CD4-positive, alpha-beta T cell (primary cell): ENCODE measurements at regions not wholly inside any gene's neighbourhood (a gene's known extent, or its start where the extent isn't known, plus 50 kb on each side); places are given as distances from the start of the nearest gene placed in this dataset.

ENCODE experiments used
- ATAC-seq: fragments of 200-7000 bp; cut with Tn5 transposase; one replicate; pipeline ENCODE4 v1.10.0; 2022; ENCODE audit warnings: mild to moderate bottlenecking; ENCODE audit not compliant: poor library complexity
- CTCF ChIA-PET: fragments of 350-600 bp; sonication (Branson Sonifier 250); formaldehyde crosslinking; loops from one replicate; lab custom pipeline; 2021; ENCODE audit warnings: antibody characterized with exemption, inconsistent platforms; lab: Charles Lee
- POLR2A ChIA-PET: fragments of 350-600 bp; sonication (Branson Sonifier 250); formaldehyde crosslinking; loops from one replicate; lab custom pipeline; 2021; ENCODE audit warnings: antibody characterized with exemption, inconsistent platforms; lab: Charles Lee
- DNase-seq, 14 experiments: peaks; one replicate each; pipeline ENCODE4 v3.0.0-alpha.2; 2013 to 2020; ENCODE audit warnings: mixed read lengths in 2 of 14
- H3K27ac ChIP-seq, 2 donors: one replicate each; pipeline versions ENCODE4 v1.5.1 to v1.7.0; 2013; ENCODE audit warnings: low read length in 2 of 2, low read depth in 1 of 2, mild to moderate bottlenecking in 1 of 2
- H3K27me3 ChIP-seq, 2 experiments: 1 replicate in 1 of 2; 2 replicates in 1 of 2; pipeline versions ENCODE4 v1.6.1 to v1.7.0; 2013; ENCODE audit warnings: low read length in 2 of 2, control low read depth in 1 of 2, mild to moderate bottlenecking in 1 of 2, moderate library complexity in 1 of 2; ENCODE audit not compliant: insufficient read depth in 2 of 2, control insufficient read depth in 1 of 2
- H3K36me3 ChIP-seq: one replicate; pipeline ENCODE4 v1.6.1; 2013; ENCODE audit warnings: low read length, control low read depth; ENCODE audit not compliant: insufficient read depth
- H3K4me1 ChIP-seq: one replicate; pipeline ENCODE4 v1.6.1; 2013; ENCODE audit warnings: low read length, control low read depth; ENCODE audit not compliant: insufficient read depth
- H3K4me3 ChIP-seq: one replicate; pipeline ENCODE4 v1.5.1; 2013; ENCODE audit warnings: mild to moderate bottlenecking, low read length, moderate library complexity
- H3K9me3 ChIP-seq, 2 experiments: 1 replicate in 1 of 2; 2 replicates in 1 of 2; pipeline versions ENCODE4 v1.6.1 to v1.7.0; 2013; ENCODE audit warnings: low read length in 2 of 2, mild to moderate bottlenecking in 2 of 2, control low read depth in 1 of 2, moderate library complexity in 1 of 2; ENCODE audit not compliant: control insufficient read depth in 1 of 2, insufficient read depth in 1 of 2
- H3K27ac Mint-ChIP-seq: one replicate; pipeline ENCODE4 v1.8.0; 2020; ENCODE audit warnings: mixed read lengths
- H3K27me3 Mint-ChIP-seq: one replicate; pipeline ENCODE4 v1.8.0; 2021; ENCODE audit warnings: mixed read lengths
- H3K36me3 Mint-ChIP-seq: one replicate; pipeline ENCODE4 v1.8.0; 2021; ENCODE audit warnings: low read depth, mixed read lengths
- H3K4me1 Mint-ChIP-seq: one replicate; pipeline ENCODE4 v1.8.0; 2021; ENCODE audit warnings: low read depth, mixed read lengths
- H3K4me3 Mint-ChIP-seq: one replicate; pipeline ENCODE4 v1.8.0; 2020; ENCODE audit warnings: mild to moderate bottlenecking, mixed read lengths
- H3K9me3 Mint-ChIP-seq: one replicate; pipeline ENCODE4 v1.8.0; 2020; ENCODE audit warnings: mixed read lengths
- CTCF ChIP-seq: fragments of 200-600 bp; IDR thresholded peaks from one replicate; pipeline ENCODE4 v1.8.0; 2022; ENCODE audit warnings: antibody characterized with exemption, mild to moderate bottlenecking
- intact Hi-C, 2 experiments: fragments of 100-400 bp; cut with DNase I in 1 of 2; cut with micrococcal nuclease in 1 of 2; formaldehyde crosslinking; loops; one replicate each; pipeline versions ENCODE4 v1.15.1 to v1.9.0; 2023 to 2025; cut with DNase I, micrococcal nuclease

- H3K4me3 ChIP-seq, result no peak overlapping the region
- CTCF ChIA-PET, result no interaction called here
- no peaks in the 10 kb centered on the region for H3K4me1 Mint-ChIP-seq
These were observed 1046.0 kb downstream of the MRPL39 start for GRCh38 chr21:24561291-24561690.

GRCh38 chr21:24552491-24552890 is 1054.8 kb downstream of the MRPL39 start:
- Mint-ChIP-seq H3K36me3 (no peaks in the 10 kb centered on the region), H3K4me3 (no peak overlapping the region), H3K27me3 (no peaks in the 10 kb centered on the region), H3K27ac (no peak overlapping the region), H3K9me3 (peaks cover 12% of the 10 kb centered on the region), H3K4me1 (no peaks in the 10 kb centered on the region)
- ATAC-seq, result no peak
- H3K4me1 ChIP-seq, result no peaks in the 10 kb centered on the region
- H3K36me3 ChIP-seq, result no peaks in the 10 kb centered on the region
- POLR2A ChIA-PET, result no interaction called here
- CTCF ChIA-PET, result no interaction called here
- H3K4me3 ChIP-seq, result no peak overlapping the region
- intact Hi-C loops, result no loop called here
- no peak for DNase-seq
- TF ChIP-seq CTCF, result no peak
- H3K27ac ChIP-seq, result no peak overlapping the region
- no peaks in the 10 kb centered on the region for H3K27me3 ChIP-seq
- H3K9me3 ChIP-seq, result peaks cover 0 to 15% of the 10 kb centered on the region in 2 experiments

More at GRCh38 chr21:24561291-24561690, 1046.0 kb downstream of the MRPL39 start:
- Histone ChIP-seq H3K27me3 (no peaks in the 10 kb centered on the region), H3K9me3 (peaks cover 0 to 4% of the 10 kb centered on the region in 2 experiments), H3K4me1 (no peaks in the 10 kb centered on the region), H3K36me3 (no peaks in the 10 kb centered on the region), H3K27ac (no peak overlapping the region)
- Mint-ChIP-seq H3K27me3 (no peaks in the 10 kb centered on the region), H3K4me3 (no peak overlapping the region), H3K9me3 (peaks cover 13% of the 10 kb centered on the region), H3K27ac (no peak overlapping the region), H3K36me3 (no peaks in the 10 kb centered on the region)
- no peak for ATAC-seq
- TF ChIP-seq CTCF, result no peak
- POLR2A ChIA-PET, result no interaction called here
- no peak for DNase-seq
- intact Hi-C loops, result no loop called here

GRCh38 chr21:24545807-24546361 is 1061.4 kb downstream of the MRPL39 start:
- Mint-ChIP-seq H3K27ac (no peak overlapping the region), H3K36me3 (no peaks in the 10 kb centered on the region), H3K4me1 (no peaks in the 10 kb centered on the region), H3K4me3 (no peak overlapping the region), H3K27me3 (no peaks in the 10 kb centered on the region), H3K9me3 (no peaks in the 10 kb centered on the region)
- Histone ChIP-seq H3K9me3 (peaks cover 0 to 3% of the 10 kb centered on the region in 2 experiments), H3K27me3 (no peaks in the 10 kb centered on the region), H3K4me3 (no peak overlapping the region), H3K4me1 (no peaks in the 10 kb centered on the region), H3K36me3 (no peaks in the 10 kb centered on the region), H3K27ac (no peak overlapping the region)
- ChIA-PET CTCF (interaction anchor here (1.3 kb wide), 1 partner anchor 92 kb away, joined by 3 read pairs; no protein-coding TSS in a partner anchor), POLR2A (no interaction called here)
- no peak for DNase-seq
- no peak for TF ChIP-seq CTCF
- no peak for ATAC-seq
- intact Hi-C loops, result no loop called here
